22Rv1 (cell line): ENCODE measurements at regions not wholly inside any gene's neighbourhood (a gene's known extent, or its start where the extent isn't known, plus 50 kb on each side); places are given as distances from the start of the nearest gene placed in this dataset.
"Not testable (repeated sequence)": the region's sequence is repeated elsewhere in the genome, so short reads cannot be mapped to it uniquely, and the experiment has no call there.

ENCODE experiments used
- H3K27ac ChIP-seq: fragments of 450-650 bp; 2 replicates; pipeline ENCODE4 v1.5.1; 2017
- CTCF ChIP-seq: fragments of 450-650 bp; IDR thresholded peaks from 2 replicates; pipeline ENCODE4 v1.5.1; 2017; ENCODE audit warnings: mild to moderate bottlenecking
- ZFX ChIP-seq: fragments of 450-650 bp; IDR thresholded peaks from 2 replicates; pipeline ENCODE4 v1.6.1; 2017; ENCODE audit warnings: antibody characterized with exemption, borderline replicate concordance

- TF ChIP-seq CTCF (no peak), ZFX (no peak)
- H3K27ac ChIP-seq: no peak overlapping the region
These were observed 371.9 kb downstream of the RAD51AP2 start for GRCh38 chr2:17146358-17146757.

GRCh38 chr2:17136877-17137276 lies 381.4 kb downstream of the RAD51AP2 start:
- no peak for TF ChIP-seq CTCF
- TF ChIP-seq ZFX: no peak
- H3K27ac ChIP-seq: no peak overlapping the region

GRCh38 chr2:17136231-17136630 lies 382.0 kb downstream of the RAD51AP2 start:
- no peak for TF ChIP-seq CTCF
- TF ChIP-seq ZFX: no peak
- no peak overlapping the region for H3K27ac ChIP-seq

GRCh38 chr2:17135619-17136018 lies 382.6 kb downstream of the RAD51AP2 start:
- H3K27ac ChIP-seq: no peak overlapping the region
- TF ChIP-seq ZFX (no peak), CTCF (no peak)

- no peak overlapping the region for H3K27ac ChIP-seq
- no peak for TF ChIP-seq ZFX
- no peak for TF ChIP-seq CTCF
These were observed 385.1 kb downstream of the RAD51AP2 start for GRCh38 chr2:17133052-17133671.

- not testable (repeated sequence) for H3K27ac ChIP-seq
These were observed 387.6 kb downstream of the RAD51AP2 start for GRCh38 chr2:17130627-17131026.

- no peak for TF ChIP-seq ZFX
- TF ChIP-seq CTCF: no peak
- no peak overlapping the region for H3K27ac ChIP-seq
These were observed 392.1 kb downstream of the RAD51AP2 start for GRCh38 chr2:17125989-17126620.
